Large intestine (tissue), 3 donors: ENCODE measurements at regions not wholly inside any gene's neighbourhood (a gene's known extent, or its start where the extent isn't known, plus 50 kb on each side); places are given as distances from the start of the nearest gene placed in this dataset.
"Not testable (repeated sequence)": the region's sequence is repeated elsewhere in the genome, so short reads cannot be mapped to it uniquely, and the experiment has no call there.

Experiments
- DNase-seq, 2 donors: peaks; one replicate each; pipeline versions ENCODE4 v3.0.0 to v3.0.0-alpha.2; 2013
- H3K27ac ChIP-seq: one replicate; pipeline ENCODE4 v1.5.1; 2013; ENCODE audit warnings: low read length
- H3K27me3 ChIP-seq: 2 replicates; pipeline ENCODE4 v1.6.1; 2013; ENCODE audit warnings: low read length; ENCODE audit not compliant: control insufficient read depth, insufficient read depth
- H3K36me3 ChIP-seq: 2 replicates; pipeline ENCODE4 v1.6.1; 2013; ENCODE audit warnings: low read length; ENCODE audit not compliant: control insufficient read depth, insufficient read depth
- H3K4me1 ChIP-seq: one replicate; pipeline ENCODE4 v1.6.1; 2013; ENCODE audit warnings: low read length; ENCODE audit not compliant: control insufficient read depth, insufficient read depth
- H3K4me3 ChIP-seq: one replicate; pipeline ENCODE4 v1.5.1; 2013; ENCODE audit warnings: low read length
- H3K9me3 ChIP-seq: one replicate; pipeline ENCODE4 v1.6.1; 2013; ENCODE audit warnings: mild to moderate bottlenecking, low read depth, low read length, moderate library complexity; ENCODE audit not compliant: control insufficient read depth
- WGBS: methylation state at CpG from one replicate; pipeline ENCODE4 v1.1.5; 2013; ENCODE audit warnings: low lambda C conversion rate; ENCODE audit not compliant: insufficient coverage; 5-methylcytosine and 5-hydroxymethylcytosine counted together

GRCh38 chr17:83019376-83019775, 60.0 kb upstream of the METRNL start:
- no CpG with 5 or more reads among the region's 10 CpGs for WGBS

GRCh38 chr17:83024218-83024971, 55.0 kb upstream of the METRNL start:
- WGBS: no CpG with 5 or more reads among the region's 43 CpGs
- DNase-seq: no peak
- H3K9me3 ChIP-seq: no peaks in the 10 kb centered on the region
- no peak overlapping the region for H3K27ac ChIP-seq
- H3K4me3 ChIP-seq: no peak overlapping the region
- no peaks in the 10 kb centered on the region for H3K27me3 ChIP-seq
- no peaks in the 10 kb centered on the region for H3K36me3 ChIP-seq
- no peaks in the 10 kb centered on the region for H3K4me1 ChIP-seq

More at GRCh38 chr17:83019376-83019775, 60.0 kb upstream of the METRNL start:
- H3K36me3 ChIP-seq: no peaks in the 10 kb centered on the region
- H3K27me3 ChIP-seq: no peaks in the 10 kb centered on the region
- peaks cover 16% of the 10 kb centered on the region for H3K9me3 ChIP-seq
- DNase-seq: no peak
- no peak overlapping the region for H3K4me3 ChIP-seq
- no peaks in the 10 kb centered on the region for H3K4me1 ChIP-seq
- H3K27ac ChIP-seq: no peak overlapping the region

GRCh38 chr17:83025636-83026280, 53.7 kb upstream of the METRNL start:
- DNase-seq: no peak
- H3K27ac ChIP-seq: no peak overlapping the region
- no CpG with 5 or more reads among the region's 31 CpGs for WGBS
- no peaks in the 10 kb centered on the region for H3K36me3 ChIP-seq
- no peak overlapping the region for H3K4me3 ChIP-seq
- H3K27me3 ChIP-seq: no peaks in the 10 kb centered on the region
- H3K9me3 ChIP-seq: peaks cover 5% of the 10 kb centered on the region
- no peaks in the 10 kb centered on the region for H3K4me1 ChIP-seq

GRCh38 chr17:83026311-83026811, 53.0 kb upstream of the METRNL start:
- no peaks in the 10 kb centered on the region for H3K4me1 ChIP-seq
- DNase-seq: no peak
- H3K27me3 ChIP-seq: no peaks in the 10 kb centered on the region
- H3K4me3 ChIP-seq: no peak overlapping the region
- WGBS: no CpG with 5 or more reads among the region's 14 CpGs
- no peak overlapping the region for H3K27ac ChIP-seq
- peaks cover 9% of the 10 kb centered on the region for H3K9me3 ChIP-seq
- H3K36me3 ChIP-seq: peaks cover under 1% of the 10 kb centered on the region

GRCh38 chr17:83026921-83027320, 52.5 kb upstream of the METRNL start:
- not testable (repeated sequence) for H3K27me3 ChIP-seq, H3K36me3 ChIP-seq, DNase-seq, H3K4me1 ChIP-seq, H3K27ac ChIP-seq, H3K4me3 ChIP-seq
- WGBS: no CpG with 5 or more reads among the region's 11 CpGs
- H3K9me3 ChIP-seq: peaks cover 12% of the 10 kb centered on the region

GRCh38 chr17:83028851-83029250, 50.6 kb upstream of the METRNL start:
- 100% methylated on average over 4 of the region's 17 CpGs for WGBS
- H3K36me3 ChIP-seq: peaks cover 3% of the 10 kb centered on the region
- H3K4me1 ChIP-seq: no peaks in the 10 kb centered on the region
- H3K27me3 ChIP-seq: no peaks in the 10 kb centered on the region
- H3K9me3 ChIP-seq: peaks cover 12% of the 10 kb centered on the region
- DNase-seq: no peak
- H3K4me3 ChIP-seq: no peak overlapping the region
- no peak overlapping the region for H3K27ac ChIP-seq

- Histone ChIP-seq H3K36me3 (peaks cover 3% of the 10 kb centered on the region), H3K9me3 (peaks cover 12% of the 10 kb centered on the region), H3K27ac (no peak overlapping the region), H3K27me3 (no peaks in the 10 kb centered on the region), H3K4me3 (no peak overlapping the region), H3K4me1 (no peaks in the 10 kb centered on the region)
- DNase-seq: no peak
- WGBS: no CpG with 5 or more reads among the region's 16 CpGs
Measured at GRCh38 chr17:83029571-83029970, 49.8 kb upstream of the METRNL start.
